Liver (tissue), 8 donors: ENCODE measurements at regions not wholly inside any gene's neighbourhood (a gene's known extent, or its start where the extent isn't known, plus 50 kb on each side); places are given as distances from the start of the nearest gene placed in this dataset.

Experiments
- DNase-seq: peaks from one replicate; pipeline ENCODE4 v3.0.0-alpha.2; 2017; ENCODE audit warnings: low spot score
- H3K27ac ChIP-seq, 2 donors: one replicate each; pipeline ENCODE4 v1.7.0; 2013; ENCODE audit warnings: inconsistent platforms in 2 of 2, low read length in 2 of 2, control low read depth in 1 of 2, low read depth in 1 of 2, mild to moderate bottlenecking in 1 of 2
- H3K27me3 ChIP-seq, 4 donors: one replicate each; pipeline versions ENCODE4 v1.6.1 to v1.7.0; 2013; ENCODE audit warnings: low read length in 3 of 4, inconsistent platforms in 1 of 4, mild to moderate bottlenecking in 1 of 4, moderate library complexity in 1 of 4; ENCODE audit not compliant: control insufficient read depth in 4 of 4, insufficient read depth in 4 of 4
- H3K36me3 ChIP-seq, 4 donors: one replicate each; pipeline versions ENCODE4 v1.6.1 to v1.7.0; 2013; ENCODE audit warnings: low read length in 3 of 4, mild to moderate bottlenecking in 3 of 4, low read depth in 1 of 4, moderate library complexity in 1 of 4; ENCODE audit not compliant: control insufficient read depth in 4 of 4, insufficient read depth in 3 of 4
- H3K4me1 ChIP-seq, 4 donors: one replicate each; pipeline versions ENCODE4 v1.6.1 to v1.7.0; 2013; ENCODE audit warnings: low read length in 3 of 4, mild to moderate bottlenecking in 3 of 4, moderate library complexity in 1 of 4; ENCODE audit not compliant: control insufficient read depth in 4 of 4, insufficient read depth in 4 of 4
- H3K4me3 ChIP-seq, 3 donors: one replicate each; pipeline versions ENCODE4 v1.6.1 to v1.7.0; 2013; ENCODE audit warnings: low read length in 3 of 3, control low read depth in 1 of 3, low read depth in 1 of 3, mild to moderate bottlenecking in 1 of 3
- H3K9ac ChIP-seq, 2 donors: one replicate each; pipeline ENCODE4 v1.7.0; 2013; ENCODE audit warnings: low read length in 2 of 2, mild to moderate bottlenecking in 2 of 2, moderate library complexity in 2 of 2, control low read depth in 1 of 2, low read depth in 1 of 2
- H3K9me3 ChIP-seq, 4 donors: one replicate each; pipeline versions ENCODE4 v1.6.1 to v1.7.0; 2013; ENCODE audit warnings: low read length in 3 of 4; ENCODE audit not compliant: control insufficient read depth in 4 of 4
- EGR1 ChIP-seq, 2 donors: IDR thresholded peaks; 2 replicates each; pipeline ENCODE4 v1.6.1; 2016 to 2018; ENCODE audit warnings: antibody characterized with exemption in 2 of 2, low read depth in 2 of 2
- FOXA1 ChIP-seq: IDR thresholded peaks from 2 replicates; pipeline ENCODE4 v1.6.1; 2016; ENCODE audit warnings: antibody characterized with exemption
- FOXA2 ChIP-seq: IDR thresholded peaks from 2 replicates; pipeline ENCODE4 v1.6.1; 2016; ENCODE audit warnings: antibody characterized with exemption
- GABPA ChIP-seq, 2 donors: IDR thresholded peaks in 1 of 2; conservative IDR thresholded peaks in 1 of 2; 2 replicates each; pipeline ENCODE4 v1.6.1; 2016; ENCODE audit warnings: antibody characterized with exemption in 2 of 2, mild to moderate bottlenecking in 1 of 2, moderate library complexity in 1 of 2
- HNF4A ChIP-seq, 2 donors: conservative IDR thresholded peaks; 2 replicates each; pipeline ENCODE4 v1.6.1; 2016; ENCODE audit warnings: antibody characterized with exemption in 2 of 2, mild to moderate bottlenecking in 2 of 2
- HNF4G ChIP-seq: IDR thresholded peaks from 2 replicates; pipeline ENCODE4 v1.6.1; 2016; ENCODE audit warnings: antibody characterized with exemption
- JUND ChIP-seq, 2 donors: IDR thresholded peaks; 2 replicates each; pipeline ENCODE4 v1.6.1; 2016; ENCODE audit warnings: antibody characterized with exemption in 2 of 2
- NR2F2 ChIP-seq: IDR thresholded peaks from 2 replicates; pipeline ENCODE4 v1.6.1; 2016; ENCODE audit warnings: antibody characterized with exemption
- RXRA ChIP-seq, 2 donors: IDR thresholded peaks; 2 replicates each; pipeline ENCODE4 v1.6.1; 2017 to 2018; ENCODE audit warnings: antibody characterized with exemption in 2 of 2, mild to moderate bottlenecking in 1 of 2
- SP1 ChIP-seq: IDR thresholded peaks from 2 replicates; pipeline ENCODE4 v1.6.1; 2018; ENCODE audit warnings: antibody characterized with exemption, mild to moderate bottlenecking
- TAF1 ChIP-seq: conservative IDR thresholded peaks from 2 replicates; pipeline ENCODE4 v1.6.1; 2016; ENCODE audit warnings: antibody characterized with exemption, mild to moderate bottlenecking
- YY1 ChIP-seq: IDR thresholded peaks from 2 replicates; pipeline ENCODE4 v1.6.1; 2016; ENCODE audit warnings: antibody characterized with exemption, mild to moderate bottlenecking
- WGBS: extraction: QIAGEN DNeasy Blood & Tissue Kit; methylation state at CpG from one replicate; pipeline ENCODE4 v1.1.7; 2013; 5-methylcytosine and 5-hydroxymethylcytosine counted together
- TF ChIP-seq, protein P1 (sequence below): IDR thresholded peaks from 2 replicates; pipeline ENCODE4 v1.6.1; 2016; ENCODE audit warnings: antibody characterized with exemption
- TF ChIP-seq, protein P2 (sequence below): fragments of 150-350 bp; IDR thresholded peaks from 2 replicates; pipeline ENCODE4 v1.5.1; 2017; ENCODE audit warnings: improper control_type of control experiment, low read depth, low read length; ENCODE audit not compliant: missing input control
- TF ChIP-seq, protein P3 (sequence below): IDR thresholded peaks from 2 replicates; pipeline ENCODE4 v1.6.1; 2016; ENCODE audit warnings: antibody characterized with exemption
- donor health status: healthy.
- donor health status: healthy.
- donor health status: healthy.
- donor health status: healthy.
- donor health status: healthy.

DNA sequence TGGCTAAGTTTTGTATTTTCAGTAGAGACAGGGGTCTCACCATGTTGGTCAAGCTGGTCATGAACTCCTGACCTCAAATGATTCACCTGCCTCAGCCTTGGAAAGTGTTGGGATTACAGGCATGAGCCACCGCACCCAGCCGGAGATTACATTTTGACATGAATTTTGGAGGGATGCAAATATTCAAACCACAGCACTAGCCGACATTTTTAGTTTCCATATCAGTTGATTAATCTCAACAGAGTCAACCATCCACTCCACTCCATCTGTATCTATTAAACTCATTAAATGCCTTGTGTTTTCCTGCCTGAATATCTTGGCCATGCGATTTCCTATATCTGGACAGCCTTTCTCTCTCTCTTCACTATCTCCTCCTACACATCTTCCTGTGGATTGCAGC is 64.1 kb upstream of the PDGFRA start:
- no peak overlapping the region for H3K9ac ChIP-seq
- no peaks in the 10 kb centered on the region for H3K4me1 ChIP-seq
- no peaks in the 10 kb centered on the region for H3K9me3 ChIP-seq
- no peaks in the 10 kb centered on the region for H3K27me3 ChIP-seq
- no peak for DNase-seq
- WGBS, result 88% methylated on average over 4 of the region's 4 CpGs
- H3K27ac ChIP-seq, result no peak overlapping the region
- H3K36me3 ChIP-seq, result no peaks in the 10 kb centered on the region
- no peak for TF ChIP-seq HNF4G
- TF ChIP-seq SP1, result no peak
- TF ChIP-seq GABPA (IDR thresholded peaks at IDR 0.05 in 1 of 2, conservative IDR thresholded peaks at IDR 0.05 in 1 of 2), result no peak
- TF ChIP-seq, protein P1, sequence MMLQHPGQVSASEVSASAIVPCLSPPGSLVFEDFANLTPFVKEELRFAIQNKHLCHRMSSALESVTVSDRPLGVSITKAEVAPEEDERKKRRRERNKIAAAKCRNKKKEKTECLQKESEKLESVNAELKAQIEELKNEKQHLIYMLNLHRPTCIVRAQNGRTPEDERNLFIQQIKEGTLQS, result no peak
- TF ChIP-seq, protein P2, sequence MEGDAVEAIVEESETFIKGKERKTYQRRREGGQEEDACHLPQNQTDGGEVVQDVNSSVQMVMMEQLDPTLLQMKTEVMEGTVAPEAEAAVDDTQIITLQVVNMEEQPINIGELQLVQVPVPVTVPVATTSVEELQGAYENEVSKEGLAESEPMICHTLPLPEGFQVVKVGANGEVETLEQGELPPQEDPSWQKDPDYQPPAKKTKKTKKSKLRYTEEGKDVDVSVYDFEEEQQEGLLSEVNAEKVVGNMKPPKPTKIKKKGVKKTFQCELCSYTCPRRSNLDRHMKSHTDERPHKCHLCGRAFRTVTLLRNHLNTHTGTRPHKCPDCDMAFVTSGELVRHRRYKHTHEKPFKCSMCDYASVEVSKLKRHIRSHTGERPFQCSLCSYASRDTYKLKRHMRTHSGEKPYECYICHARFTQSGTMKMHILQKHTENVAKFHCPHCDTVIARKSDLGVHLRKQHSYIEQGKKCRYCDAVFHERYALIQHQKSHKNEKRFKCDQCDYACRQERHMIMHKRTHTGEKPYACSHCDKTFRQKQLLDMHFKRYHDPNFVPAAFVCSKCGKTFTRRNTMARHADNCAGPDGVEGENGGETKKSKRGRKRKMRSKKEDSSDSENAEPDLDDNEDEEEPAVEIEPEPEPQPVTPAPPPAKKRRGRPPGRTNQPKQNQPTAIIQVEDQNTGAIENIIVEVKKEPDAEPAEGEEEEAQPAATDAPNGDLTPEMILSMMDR, result no peak
- TF ChIP-seq TAF1, result no peak
- no peak for TF ChIP-seq HNF4A (conservative IDR thresholded peaks at IDR 0.05)
- no peak for TF ChIP-seq NR2F2
- TF ChIP-seq YY1, result no peak
- no peak for TF ChIP-seq JUND (IDR thresholded peaks at IDR 0.05)
- no peak for TF ChIP-seq FOXA2
- TF ChIP-seq EGR1 (IDR thresholded peaks at IDR 0.05; ENCODE audit: low read depth in 2 of 2), result no peak
- no peak for TF ChIP-seq RXRA (IDR thresholded peaks at IDR 0.05)
- TF ChIP-seq FOXA1, result no peak
- no peak overlapping the region for H3K4me3 ChIP-seq

DNA sequence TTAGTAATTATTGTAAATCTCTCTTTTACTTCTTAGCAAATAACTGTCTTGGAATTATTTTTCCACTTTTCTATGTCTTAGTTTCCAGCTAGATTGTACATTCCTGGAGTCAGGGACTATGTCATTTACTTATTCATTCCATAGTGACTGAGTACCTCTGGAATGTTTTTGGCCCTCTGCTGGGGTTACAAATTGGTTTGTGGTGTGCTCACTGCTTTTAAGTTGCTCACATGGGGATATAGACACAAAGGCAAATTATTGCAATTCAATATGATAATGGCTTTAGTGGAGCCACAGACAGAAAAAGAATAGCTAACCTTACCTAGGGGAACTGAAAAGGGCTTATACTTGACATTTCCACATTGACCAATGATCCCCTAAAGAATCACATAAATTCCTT is 63.7 kb upstream of the PDGFRA start:
- H3K36me3 ChIP-seq, result no peaks in the 10 kb centered on the region
- H3K4me3 ChIP-seq, result no peak overlapping the region
- no peaks in the 10 kb centered on the region for H3K9me3 ChIP-seq
- no peaks in the 10 kb centered on the region for H3K27me3 ChIP-seq
- no peaks in the 10 kb centered on the region for H3K4me1 ChIP-seq
- TF ChIP-seq, protein P3, sequence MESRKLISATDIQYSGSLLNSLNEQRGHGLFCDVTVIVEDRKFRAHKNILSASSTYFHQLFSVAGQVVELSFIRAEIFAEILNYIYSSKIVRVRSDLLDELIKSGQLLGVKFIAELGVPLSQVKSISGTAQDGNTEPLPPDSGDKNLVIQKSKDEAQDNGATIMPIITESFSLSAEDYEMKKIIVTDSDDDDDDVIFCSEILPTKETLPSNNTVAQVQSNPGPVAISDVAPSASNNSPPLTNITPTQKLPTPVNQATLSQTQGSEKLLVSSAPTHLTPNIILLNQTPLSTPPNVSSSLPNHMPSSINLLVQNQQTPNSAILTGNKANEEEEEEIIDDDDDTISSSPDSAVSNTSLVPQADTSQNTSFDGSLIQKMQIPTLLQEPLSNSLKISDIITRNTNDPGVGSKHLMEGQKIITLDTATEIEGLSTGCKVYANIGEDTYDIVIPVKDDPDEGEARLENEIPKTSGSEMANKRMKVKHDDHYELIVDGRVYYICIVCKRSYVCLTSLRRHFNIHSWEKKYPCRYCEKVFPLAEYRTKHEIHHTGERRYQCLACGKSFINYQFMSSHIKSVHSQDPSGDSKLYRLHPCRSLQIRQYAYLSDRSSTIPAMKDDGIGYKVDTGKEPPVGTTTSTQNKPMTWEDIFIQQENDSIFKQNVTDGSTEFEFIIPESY, result no peak
- peak in 1 of 2 donors; percentile 15 for TF ChIP-seq JUND (IDR thresholded peaks at IDR 0.05)
- H3K27ac ChIP-seq, result no peak overlapping the region
- no peak overlapping the region for H3K9ac ChIP-seq
- DNase-seq, result no peak

DNA sequence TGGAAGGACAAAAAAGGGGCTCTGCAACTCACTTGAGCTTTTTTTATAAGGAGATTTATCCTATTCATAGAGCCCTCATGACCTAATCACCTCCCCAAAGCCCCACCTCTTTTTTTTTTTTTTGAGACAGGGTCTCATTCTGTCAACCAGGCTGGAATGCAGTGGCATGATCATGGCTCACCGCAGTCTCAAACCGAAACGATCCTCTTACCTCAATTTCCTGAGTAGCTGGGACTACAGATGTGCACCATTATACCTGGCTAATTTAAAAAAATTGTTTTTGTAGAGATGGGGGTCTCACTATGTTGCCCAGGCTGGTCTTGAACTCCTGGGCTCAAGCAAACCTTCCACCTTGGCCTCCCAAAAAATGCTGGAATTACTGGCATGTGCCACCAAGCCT is 61.6 kb upstream of the PDGFRA start:
- Histone ChIP-seq H3K27me3 (no peaks in the 10 kb centered on the region), H3K27ac (no peak overlapping the region), H3K9me3 (no peaks in the 10 kb centered on the region), H3K4me1 (no peaks in the 10 kb centered on the region), H3K9ac (no peak overlapping the region), H3K36me3 (no peaks in the 10 kb centered on the region), H3K4me3 (no peak overlapping the region)
- DNase-seq, result no peak
- 79% methylated on average over 3 of the region's 3 CpGs for whole genome bisulfite sequencing
- TF ChIP-seq FOXA1 (no peak), FOXA2 (no peak), YY1 (no peak), GABPA (IDR thresholded peaks at IDR 0.05 in 1 of 2, conservative IDR thresholded peaks at IDR 0.05 in 1 of 2) (no peak), HNF4G (no peak), HNF4A (conservative IDR thresholded peaks at IDR 0.05) (no peak), TAF1 (no peak), NR2F2 (no peak), EGR1 (IDR thresholded peaks at IDR 0.05; ENCODE audit: low read depth in 2 of 2) (no peak)
- TF ChIP-seq, protein P3, result no peak
- TF ChIP-seq, protein P2, result no peak
